ENCODE measurements at regions not wholly inside any gene's neighbourhood (a gene's known extent, or its start where the extent isn't known, plus 50 kb on each side); places are given as distances from the start of the nearest gene placed in this dataset.

DNA sequence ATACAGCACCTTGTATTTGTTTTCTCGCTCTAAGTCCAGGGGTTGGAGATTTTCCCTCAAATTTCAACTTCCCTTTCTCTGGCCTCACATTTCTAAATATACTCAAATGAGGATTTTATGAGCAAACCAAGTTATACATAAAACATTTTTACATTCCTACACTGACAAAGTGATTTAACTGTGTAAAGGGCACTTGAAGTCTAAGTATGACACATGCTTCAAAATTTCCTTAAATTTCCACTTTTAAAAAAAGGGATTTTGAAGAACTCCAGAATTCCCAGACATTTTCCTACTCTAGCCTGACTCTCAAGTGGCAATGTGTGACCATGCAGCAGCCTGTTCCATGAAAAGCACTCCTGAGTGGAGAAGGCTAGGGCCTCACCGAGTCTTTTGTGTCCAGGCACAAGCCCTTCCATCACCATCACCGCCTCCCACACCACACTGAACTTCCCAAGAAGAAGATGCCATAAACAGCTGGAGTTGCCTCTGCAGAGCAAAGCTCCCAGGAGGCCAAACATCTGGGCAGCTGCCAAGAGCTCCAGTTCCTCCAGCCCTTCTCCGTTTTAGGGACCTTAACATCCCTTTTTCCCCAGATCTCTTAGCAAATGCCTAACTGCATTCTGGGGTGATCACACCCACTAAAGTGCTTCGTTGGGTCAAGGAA is 68.9 kb downstream of the NCR2 start:
- DNase-seq (ENCODE audit: low read depth): no peak

DNA sequence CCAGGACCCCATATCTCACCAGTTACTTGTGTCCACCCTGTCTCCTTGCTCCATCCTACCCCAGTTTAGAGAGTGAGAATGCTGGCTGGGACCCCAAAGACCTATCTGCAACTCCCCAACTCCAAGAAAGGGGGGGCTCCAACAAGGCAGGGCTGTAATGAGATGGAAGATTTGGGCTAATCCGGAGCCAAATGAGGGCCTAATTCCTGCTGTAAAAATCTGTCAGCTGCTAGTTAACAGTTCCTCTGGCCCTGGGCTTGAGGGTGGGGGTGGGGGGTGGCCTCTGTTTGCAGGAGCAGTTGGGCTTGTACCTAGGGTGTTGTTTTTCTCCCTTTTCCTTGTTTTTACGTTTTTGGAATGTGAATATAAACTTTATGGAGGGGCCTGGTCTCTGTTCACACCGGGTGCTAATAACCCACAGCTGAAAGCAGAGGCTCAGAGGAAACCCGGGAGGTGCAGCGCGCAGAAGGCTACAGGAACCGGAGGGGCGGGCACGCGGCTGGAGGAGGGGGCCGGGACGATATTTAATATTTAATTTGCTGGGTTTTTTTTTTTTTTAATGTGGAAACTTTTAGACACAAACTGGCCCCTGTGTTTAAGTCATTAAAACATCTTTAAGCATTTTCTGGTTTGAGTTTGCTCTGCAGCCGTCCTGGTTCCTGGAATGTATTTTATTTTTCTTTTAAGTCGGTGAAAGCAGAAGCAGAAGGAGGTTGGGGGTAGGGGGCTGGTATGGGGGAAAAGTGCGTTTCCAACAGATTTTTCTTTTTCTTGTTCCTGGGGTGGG is 70.7 kb downstream of the NCR2 start:
- no peak for DNase-seq (ENCODE audit: low read depth)

DNA sequence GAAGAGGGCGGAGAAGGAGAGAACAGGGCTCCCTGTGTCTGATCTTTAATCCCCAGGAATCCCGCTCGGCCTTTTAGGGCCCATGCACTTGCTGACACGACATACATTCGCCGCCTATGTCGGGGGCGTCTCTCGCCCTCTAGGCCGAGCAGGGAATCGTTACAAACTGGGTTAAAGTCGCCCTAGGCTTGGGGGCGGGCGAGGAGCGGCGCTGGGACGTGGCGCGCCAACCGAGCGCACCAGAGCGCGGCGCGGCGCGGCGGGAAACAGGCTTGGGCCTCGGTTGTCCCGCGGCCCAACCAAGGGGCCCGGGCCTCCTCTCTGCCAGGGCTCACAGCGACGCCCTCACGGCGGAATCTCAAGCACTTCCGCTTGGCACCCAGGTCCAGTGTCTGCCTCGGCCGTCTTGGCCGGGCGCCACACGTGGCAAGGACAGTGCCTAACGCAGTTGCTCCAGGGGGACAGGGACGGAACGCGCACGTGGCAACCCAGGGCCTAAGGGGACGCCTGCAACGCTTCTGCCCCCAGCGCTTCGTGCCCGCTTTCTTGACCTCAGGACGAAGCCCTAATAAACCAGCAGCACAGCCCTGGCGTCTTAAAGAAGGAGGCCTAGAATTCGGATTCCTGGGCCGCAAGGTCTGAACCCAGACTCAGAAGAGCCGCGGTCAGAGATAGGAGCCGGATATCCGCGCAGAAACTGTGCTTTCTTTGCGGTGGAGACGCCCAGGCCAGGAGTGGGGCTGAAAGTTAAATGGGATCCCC is 71.5 kb downstream of the NCR2 start:
- DNase-seq (ENCODE audit: low read depth): no peak

DNA sequence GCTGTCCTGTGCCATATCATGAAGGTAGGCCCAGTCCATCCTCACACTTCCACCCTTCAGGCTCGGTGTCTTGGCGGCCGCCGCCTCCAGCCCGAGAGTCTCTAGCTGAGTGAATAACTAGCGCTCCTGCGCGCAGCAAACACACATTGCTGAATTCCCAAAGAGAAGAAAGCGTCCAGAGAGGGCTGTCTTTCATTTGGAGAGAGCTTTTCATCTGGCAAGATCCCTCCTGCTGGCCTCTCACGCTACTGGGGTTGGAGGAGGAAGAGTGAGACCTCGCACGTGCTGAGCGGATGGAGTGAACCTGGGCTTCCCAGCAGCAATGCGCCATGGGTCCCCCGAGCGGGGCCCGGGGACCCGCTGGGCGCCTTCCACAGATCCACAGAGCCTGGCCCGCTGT is 73.2 kb downstream of the NCR2 start:
- no peak for DNase-seq (ENCODE audit: low read depth)

DNA sequence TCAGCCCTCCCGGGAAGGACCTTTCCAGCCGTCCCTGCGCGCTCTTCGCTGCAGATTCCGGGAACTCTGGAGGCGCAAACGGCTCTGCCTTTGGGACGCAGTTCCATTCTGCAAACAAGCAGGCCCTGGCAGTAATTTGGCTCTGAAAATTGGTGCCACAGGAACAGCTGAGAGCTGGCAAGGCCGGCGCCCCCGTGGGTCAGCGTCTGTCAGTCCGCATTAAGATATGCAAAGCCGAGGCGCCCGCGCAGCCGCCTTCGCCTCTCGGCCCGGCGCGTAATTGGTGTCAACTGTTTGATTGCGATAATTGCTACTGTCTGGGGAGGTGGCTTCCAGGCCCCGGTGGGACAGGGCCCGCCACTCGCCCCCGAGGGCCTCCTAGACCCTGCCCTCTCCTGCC is 73.6 kb downstream of the NCR2 start:
- no peak for DNase-seq (ENCODE audit: low read depth)

DNA sequence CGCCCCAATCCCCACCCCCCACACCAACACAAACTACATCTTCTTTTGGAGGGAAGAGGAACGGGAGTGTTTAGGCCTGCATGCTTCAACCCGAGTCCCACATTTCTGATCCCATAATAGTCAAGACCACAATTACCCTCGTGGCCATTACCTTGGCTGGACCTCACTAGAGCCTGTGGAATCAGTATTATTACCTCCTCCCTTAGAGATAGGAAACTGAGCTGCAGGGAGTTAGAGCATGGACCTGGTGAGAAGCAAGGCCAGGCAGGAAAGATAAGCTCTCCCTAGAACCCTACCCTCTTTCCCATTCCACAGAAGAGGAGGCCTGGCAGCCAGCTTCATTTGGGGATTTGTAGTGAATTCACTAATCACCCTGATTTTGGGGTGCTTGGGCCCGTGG is 74.1 kb downstream of the NCR2 start:
- no peak for DNase-seq (ENCODE audit: low read depth)

DNA sequence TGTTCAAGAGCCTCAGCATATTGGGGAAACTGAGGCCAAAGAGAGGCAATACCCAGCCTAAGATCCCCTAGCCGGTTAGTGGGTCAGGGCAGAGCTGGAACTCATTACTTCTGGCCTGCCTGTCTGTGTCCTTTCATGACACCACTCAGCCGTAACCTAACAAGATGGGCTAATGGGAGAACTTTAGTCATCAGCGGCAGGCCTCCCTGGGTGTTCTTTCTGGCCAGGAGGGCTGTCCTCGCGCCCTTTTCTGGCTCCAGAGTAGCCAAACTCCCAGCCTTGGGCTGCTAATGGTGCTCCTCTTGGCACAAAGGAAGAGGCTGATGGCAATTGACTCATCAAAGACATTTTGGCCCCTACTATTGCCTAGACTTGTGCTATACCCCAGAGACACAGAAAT is 76.6 kb downstream of the NCR2 start:
- DNase-seq (ENCODE audit: low read depth): no peak

DNA sequence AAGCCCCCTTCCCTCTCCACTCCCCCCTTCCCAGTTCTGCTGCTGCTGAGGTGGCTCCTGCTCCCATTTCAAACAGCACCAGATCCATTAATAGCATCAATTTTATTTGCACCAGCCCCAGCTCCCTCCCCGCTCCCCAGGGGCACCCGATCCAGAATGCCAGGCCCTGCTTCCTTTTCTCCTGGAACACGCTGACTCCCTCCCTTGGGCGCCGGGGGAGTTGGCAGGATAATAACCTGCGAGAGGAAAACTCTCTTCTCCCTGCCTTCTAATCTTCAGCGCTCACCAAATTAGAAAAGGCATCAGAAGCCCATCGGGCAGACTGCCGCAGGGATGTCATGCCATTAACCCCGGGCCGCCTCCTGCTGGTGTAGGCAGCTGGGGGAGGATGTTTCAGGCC is 77.8 kb downstream of the NCR2 start:
- DNase-seq (ENCODE audit: low read depth): no peak

DNA sequence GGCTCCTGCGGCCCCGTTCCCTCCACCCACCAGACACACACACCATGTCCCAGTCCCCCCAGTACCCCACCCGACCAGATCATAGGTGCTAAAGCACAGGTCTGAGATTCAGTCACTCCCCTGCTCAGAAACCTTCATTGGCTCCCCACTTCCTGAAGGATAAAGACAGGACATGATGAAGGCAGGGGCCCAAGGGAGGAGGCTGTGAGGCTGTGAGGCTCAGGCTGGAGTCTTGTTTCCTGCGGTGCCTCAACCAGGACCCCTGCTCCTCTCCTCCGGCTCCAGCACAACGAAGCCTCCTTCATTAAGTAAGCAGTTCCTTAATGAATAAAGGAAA is 81.1 kb downstream of the NCR2 start:
- no peak for DNase-seq (ENCODE audit: low read depth)

DNA sequence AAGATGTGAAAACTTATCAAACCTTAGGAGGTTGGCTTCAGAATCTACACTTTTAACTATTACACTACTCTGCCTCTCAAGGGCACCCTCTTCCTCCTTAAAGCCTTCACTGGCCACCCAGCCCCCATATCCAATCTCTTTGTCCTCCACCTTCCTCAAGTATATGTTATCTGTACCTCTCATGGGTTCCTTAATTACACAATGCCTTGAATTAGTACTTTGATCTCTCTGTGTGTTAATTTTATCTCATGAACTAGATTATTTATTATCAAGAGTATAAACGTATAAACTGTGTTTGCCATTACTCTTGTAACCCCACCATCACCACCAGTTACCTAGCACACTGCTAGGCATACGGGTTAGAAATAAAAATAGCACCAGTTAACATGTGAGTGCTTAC is 83.3 kb downstream of the NCR2 start:
- DNase-seq (ENCODE audit: low read depth): no peak

DNA sequence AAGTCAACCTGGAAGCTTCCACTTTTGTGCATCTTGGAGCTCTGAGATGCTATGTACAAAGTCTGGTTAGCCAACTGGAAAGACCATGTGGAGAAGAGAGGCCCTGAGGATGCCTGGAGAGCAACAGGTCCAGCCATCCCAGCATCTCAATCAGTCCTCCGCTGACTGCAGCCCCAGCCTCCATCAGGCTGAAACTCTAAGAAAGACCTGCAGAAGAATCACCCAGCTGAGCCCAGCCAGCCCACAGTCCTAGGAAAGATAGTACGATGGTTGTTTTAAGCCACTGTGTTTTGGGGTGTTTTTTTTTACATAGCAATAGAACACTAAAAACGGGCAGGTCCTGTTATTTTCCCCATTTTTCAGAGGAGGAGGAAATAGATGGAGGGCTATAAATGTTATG is 84.0 kb downstream of the NCR2 start:
- DNase-seq (ENCODE audit: low read depth): no peak

DNA sequence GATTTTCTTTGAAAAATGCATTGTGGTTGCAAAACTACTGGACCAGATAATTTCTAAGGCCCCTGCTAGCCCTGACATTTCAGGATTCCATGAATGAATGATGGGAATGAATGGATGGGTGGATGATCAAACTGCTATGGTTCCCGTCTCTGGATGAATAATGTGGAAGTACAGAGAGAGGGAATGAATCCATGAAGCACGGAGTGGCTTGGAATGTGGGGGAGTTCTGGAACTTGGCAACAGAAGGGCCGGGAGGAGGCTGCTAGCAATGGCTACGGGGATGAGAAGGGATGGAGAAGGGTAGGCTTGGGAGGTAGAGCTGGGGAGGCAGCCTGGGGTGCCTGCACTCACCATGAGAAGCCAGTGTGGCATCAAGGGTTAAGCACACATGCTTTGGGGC is 84.8 kb downstream of the NCR2 start:
- no peak for DNase-seq (ENCODE audit: low read depth)

DNA sequence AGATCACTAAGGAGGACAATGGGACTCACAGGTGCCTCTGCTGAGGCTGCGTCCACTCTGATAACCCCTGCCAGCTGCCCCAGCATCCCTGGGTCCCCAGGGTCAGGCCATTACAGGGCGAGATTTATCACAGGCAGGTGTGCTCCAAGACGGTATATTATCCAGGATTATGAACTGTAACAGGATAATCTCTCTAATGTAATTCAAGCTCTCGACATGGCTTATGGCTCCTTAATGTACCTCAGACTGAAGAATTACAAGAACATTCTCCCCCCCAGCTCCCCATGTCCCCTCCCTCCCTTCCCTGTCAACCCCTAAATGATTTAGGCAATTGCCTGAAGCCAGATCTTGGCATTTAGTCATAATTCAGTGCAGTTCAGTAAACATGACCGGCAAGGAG is 86.8 kb downstream of the NCR2 start:
- no peak for DNase-seq (ENCODE audit: low read depth)

DNA sequence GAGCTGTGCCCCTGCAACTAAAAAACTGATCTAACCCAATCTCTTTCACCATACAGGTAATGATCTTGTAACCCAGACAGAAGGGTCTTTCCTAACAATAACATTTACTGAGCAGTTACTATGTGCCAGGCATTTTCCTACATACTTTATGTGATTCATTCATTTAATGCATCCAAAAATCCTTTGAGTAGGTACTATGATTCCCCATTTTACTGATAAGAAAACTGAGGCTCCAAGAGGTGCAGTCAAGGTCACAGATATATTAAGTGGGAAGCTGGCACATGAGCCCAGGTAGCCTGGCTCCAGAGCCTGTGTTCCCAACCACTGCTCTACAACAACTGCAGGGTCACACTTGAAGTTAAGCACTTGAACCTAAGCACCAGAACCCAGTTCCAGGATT is 87.6 kb downstream of the NCR2 start:
- no peak for DNase-seq (ENCODE audit: low read depth)

DNA sequence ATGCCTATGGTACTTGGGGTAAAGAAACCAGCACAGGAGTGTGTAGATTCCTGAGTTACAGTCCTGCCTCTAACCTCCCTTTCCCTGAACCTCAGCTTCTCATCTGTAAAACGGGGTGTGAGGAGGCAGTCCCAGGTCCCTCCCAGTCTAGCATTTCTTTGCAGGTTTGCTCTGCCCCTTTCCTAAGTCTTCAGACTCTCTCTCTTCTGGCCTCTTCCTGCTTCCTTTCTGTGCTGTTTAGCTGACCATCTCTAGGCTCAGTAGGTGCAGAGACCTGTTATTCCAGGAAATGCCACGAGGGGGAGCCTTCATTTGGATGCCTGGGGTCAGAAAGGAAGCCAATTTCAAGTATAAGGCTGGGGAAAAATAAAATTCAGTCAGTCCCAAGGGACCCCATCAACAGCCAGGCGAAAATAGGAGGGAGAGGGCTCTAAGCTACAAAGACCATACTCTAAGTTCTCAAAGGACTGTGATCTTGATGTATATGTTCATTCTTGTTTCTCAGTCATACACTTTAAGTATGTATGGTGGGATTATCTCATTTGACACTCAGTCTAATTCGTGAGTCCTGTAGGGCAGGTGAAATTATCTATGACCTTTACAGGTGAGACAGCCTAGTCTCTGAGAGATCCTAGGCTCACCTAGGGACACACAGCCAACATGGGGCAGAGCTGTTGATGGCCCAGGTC is 89.1 kb downstream of the NCR2 start:
- peak; percentile 66 for DNase-seq (ENCODE audit: low read depth)

DNA sequence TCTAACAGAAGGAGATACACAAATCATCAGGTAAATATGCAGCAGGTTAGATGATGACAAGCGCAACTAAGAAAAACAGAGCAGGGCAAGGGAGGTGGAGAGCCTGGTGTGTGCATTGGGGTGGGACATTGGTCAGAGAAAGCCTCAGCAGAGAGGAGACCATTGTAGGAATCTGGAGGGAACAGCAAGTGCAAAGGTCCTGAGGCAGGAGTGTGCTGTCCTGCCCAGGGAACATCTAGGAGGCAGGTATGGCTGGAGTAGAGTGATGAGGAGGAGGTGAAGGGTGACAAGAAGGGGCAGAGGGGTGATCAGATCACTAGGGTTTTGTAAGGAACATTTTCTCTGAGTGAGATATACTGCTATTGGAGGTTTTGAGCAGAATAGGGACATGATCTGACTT is 90.1 kb downstream of the NCR2 start:
- no peak for DNase-seq (ENCODE audit: low read depth)

DNA sequence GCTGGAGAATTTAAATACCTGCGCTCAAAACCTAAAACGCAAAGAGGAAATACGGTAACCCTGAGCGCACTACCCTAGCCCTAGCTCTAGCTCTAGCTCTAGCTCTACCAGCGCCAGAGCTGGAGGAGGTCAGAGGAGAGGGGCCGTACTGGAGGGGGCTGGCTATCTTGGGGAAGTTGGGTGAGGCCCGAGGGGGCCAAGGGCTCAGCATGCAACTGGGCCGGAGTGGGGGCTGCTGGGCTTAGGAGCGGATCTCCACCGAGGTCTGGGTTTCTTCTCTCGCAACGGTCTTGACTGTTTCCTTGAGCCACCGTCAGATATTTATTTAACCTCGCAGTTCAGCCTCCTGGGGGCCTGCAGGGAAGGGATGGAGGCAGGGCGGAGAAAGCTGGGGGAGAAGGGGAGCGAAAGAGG is 91.0 kb downstream of the NCR2 start:
- DNase-seq (ENCODE audit: low read depth): no peak

DNA sequence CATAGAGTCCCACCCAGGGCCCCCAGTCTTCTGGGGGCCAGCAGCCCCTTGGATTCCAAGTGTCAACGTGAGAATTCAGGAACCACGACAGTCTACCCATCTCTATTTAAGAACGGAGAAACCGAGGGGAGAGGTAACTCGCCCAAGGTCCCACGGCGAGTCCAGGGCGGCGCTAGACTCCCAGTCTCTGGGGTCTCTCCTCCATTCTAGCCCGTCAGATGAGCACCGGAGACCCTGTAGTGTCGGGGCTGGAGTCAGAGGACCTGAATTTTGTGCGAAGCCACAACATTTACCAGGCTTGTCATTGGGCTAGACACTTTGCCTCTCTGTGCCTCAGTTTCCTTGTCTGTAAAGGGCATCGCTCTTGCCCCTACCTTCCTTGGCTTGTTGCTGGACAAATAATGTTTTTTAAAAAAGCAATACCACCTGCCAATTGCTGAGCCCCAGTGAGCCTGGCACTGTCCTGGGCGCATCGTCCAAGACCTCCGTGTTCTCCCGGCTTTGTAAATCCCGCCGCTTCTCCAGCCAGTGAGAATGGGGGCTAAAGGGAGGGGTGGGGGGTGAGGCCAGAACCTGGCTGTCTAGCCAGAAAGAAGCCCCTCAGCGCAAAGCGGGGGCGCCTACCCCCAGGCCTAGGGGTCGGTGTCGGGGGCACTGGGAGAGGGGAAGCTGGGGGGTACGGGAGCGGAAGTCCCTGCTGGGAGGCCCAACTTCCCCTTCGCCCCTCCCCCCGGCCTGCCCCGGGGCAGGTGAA is 91.7 kb downstream of the NCR2 start:
- no peak for DNase-seq (ENCODE audit: low read depth)

DNA sequence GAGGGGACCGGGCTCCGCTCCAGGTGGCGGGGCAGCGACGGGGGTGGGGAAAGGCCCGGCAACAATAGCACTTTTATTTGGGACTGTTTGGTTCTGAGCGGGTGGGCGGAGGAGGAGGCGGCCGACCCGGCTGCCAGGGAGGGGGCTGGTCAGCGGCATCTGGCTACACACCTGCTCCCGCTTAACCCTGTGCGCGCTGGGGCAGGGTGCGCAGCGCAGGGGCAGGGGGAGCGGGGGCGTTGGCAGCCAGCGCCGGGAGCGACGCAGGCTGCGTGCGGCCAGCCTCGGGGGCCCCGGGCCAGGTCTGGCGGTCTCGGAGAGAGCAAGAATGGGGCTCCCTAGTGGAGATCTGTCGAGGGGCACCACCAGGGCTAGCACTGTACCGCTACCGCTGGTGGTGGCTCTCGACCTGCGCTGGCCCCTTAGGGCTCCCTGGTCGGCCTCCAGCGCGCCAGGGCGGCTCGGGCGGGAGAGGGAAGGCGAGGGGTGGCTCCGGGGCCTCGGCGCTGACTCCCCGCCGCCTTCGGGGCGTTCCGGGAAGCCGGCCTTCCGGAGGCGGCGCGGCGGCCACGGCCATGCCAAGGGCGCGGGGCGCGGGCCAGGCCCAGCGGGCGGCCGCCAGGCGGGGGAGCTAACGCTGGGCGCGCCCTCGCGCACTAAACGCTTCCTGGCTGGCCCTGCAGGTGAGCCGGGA is 92.4 kb downstream of the NCR2 start:
- no peak for DNase-seq (ENCODE audit: low read depth)

DNA sequence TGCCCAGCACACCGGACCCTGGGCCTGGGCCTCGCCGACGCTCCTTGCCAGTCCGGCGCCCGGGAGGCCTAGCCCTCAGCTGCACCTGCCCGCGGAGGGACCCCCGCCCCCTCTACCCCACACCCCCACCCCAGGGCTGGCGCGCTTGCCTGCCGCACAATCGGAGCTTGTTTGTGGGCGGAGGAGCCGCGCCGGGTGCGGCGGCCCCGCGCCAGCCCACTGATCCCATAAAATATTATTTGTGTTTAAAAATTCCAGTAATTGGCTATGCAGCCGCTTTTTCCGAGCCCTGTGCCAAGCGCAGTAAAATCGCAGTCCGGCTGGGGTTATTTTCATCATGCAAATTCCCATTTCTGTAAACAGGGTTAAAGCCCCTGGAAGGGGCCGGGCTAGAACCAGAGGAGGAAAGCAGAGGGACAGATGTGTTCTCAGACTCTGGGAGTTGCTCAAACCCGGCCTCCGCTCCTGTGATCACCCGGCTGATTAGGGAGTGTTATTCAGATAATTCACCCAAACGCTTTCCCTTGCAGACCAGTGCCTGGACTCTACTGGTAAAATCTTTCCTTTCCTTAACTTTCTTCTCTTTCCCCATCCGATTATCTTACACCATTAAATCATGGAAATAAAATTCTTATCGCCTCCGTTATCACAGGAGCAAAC is 93.1 kb downstream of the NCR2 start:
- no peak for DNase-seq (ENCODE audit: low read depth)

DNA sequence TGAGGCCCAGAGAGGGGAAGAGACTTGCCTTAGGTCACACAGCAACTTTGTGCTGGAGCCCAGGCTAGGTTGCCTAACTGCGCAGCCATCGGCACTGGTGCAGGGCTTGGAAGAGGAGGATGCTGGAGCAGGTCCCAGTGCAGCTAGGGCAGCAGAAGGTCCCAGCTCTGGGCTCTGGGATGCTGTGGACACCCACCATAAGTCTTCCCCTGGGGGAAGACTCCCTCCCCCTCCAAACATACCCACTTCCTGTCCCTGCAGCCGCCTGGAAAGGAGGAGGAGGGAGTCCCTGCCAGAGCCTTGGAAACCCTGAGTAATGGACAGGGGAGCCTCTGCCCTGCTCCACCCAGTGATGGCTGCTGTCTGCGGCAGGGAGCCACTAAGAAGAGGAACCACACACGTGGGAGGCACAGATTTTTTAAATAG is 93.6 kb downstream of the NCR2 start:
- no peak for DNase-seq (ENCODE audit: low read depth)
